ENCODE measurements at regions not wholly inside any gene's neighbourhood (a gene's known extent, or its start where the extent isn't known, plus 50 kb on each side); places are given as distances from the start of the nearest gene placed in this dataset.
A peak's percentile ranks its signal among the peaks of the same experiment; 100 is the strongest.

DNA sequence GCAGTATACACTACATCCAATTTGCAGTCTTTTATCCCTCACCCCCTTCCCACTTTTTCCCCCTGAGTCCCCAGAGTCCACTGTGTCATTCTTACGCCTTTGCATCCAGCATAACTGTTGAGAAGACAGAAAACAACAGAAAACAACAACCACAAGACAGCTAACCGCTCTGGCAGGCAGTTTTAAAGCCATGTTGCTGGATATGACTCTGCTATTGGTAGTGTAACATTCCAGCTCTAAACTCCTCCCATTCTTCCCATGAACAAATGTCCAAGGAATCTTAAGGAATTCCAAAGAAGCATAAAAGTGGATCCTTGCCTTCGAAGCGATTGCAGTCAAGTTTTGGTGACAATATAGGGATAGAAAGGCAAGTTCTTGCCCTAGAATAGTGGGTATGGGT, 599.1 kb downstream of the NYAP2 start:
- no peaks in the 10 kb centered on the region for H3K36me3 Mint-ChIP-seq (ENCODE audit: low read depth)
- no peak overlapping the region for H3K4me3 Mint-ChIP-seq
- no peak overlapping the region for H3K27ac Mint-ChIP-seq
- H3K4me1 Mint-ChIP-seq = peaks cover 7% of the 10 kb centered on the region
- TF ChIP-seq, protein P1, sequence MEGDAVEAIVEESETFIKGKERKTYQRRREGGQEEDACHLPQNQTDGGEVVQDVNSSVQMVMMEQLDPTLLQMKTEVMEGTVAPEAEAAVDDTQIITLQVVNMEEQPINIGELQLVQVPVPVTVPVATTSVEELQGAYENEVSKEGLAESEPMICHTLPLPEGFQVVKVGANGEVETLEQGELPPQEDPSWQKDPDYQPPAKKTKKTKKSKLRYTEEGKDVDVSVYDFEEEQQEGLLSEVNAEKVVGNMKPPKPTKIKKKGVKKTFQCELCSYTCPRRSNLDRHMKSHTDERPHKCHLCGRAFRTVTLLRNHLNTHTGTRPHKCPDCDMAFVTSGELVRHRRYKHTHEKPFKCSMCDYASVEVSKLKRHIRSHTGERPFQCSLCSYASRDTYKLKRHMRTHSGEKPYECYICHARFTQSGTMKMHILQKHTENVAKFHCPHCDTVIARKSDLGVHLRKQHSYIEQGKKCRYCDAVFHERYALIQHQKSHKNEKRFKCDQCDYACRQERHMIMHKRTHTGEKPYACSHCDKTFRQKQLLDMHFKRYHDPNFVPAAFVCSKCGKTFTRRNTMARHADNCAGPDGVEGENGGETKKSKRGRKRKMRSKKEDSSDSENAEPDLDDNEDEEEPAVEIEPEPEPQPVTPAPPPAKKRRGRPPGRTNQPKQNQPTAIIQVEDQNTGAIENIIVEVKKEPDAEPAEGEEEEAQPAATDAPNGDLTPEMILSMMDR (IDR thresholded peaks at IDR 0.05; ENCODE audit: unreplicated experiment in 3 of 3) = no peak
- no peaks in the 10 kb centered on the region for H3K27me3 Mint-ChIP-seq (ENCODE audit: low read depth)
- H3K9me3 Mint-ChIP-seq = no peaks in the 10 kb centered on the region

GRCh38 chr2:225998116-225998515, 598.6 kb downstream of the NYAP2 start:
- H3K4me3 Mint-ChIP-seq = no peak overlapping the region
- H3K4me1 Mint-ChIP-seq = peaks cover 10% of the 10 kb centered on the region
- H3K36me3 Mint-ChIP-seq (ENCODE audit: low read depth) = no peaks in the 10 kb centered on the region
- H3K9me3 Mint-ChIP-seq = no peaks in the 10 kb centered on the region
- H3K27me3 Mint-ChIP-seq (ENCODE audit: low read depth) = no peaks in the 10 kb centered on the region
- no peak overlapping the region for H3K27ac Mint-ChIP-seq
- TF ChIP-seq, protein P1 (IDR thresholded peaks at IDR 0.05; ENCODE audit: unreplicated experiment in 3 of 3) = no peak

GRCh38 chr2:225996462-225996828, 596.9 kb downstream of the NYAP2 start:
- TF ChIP-seq, protein P1 (IDR thresholded peaks at IDR 0.05; ENCODE audit: unreplicated experiment in 3 of 3) = no peak
- no peak overlapping the region for H3K27ac Mint-ChIP-seq
- H3K4me3 Mint-ChIP-seq = no peak overlapping the region

DNA sequence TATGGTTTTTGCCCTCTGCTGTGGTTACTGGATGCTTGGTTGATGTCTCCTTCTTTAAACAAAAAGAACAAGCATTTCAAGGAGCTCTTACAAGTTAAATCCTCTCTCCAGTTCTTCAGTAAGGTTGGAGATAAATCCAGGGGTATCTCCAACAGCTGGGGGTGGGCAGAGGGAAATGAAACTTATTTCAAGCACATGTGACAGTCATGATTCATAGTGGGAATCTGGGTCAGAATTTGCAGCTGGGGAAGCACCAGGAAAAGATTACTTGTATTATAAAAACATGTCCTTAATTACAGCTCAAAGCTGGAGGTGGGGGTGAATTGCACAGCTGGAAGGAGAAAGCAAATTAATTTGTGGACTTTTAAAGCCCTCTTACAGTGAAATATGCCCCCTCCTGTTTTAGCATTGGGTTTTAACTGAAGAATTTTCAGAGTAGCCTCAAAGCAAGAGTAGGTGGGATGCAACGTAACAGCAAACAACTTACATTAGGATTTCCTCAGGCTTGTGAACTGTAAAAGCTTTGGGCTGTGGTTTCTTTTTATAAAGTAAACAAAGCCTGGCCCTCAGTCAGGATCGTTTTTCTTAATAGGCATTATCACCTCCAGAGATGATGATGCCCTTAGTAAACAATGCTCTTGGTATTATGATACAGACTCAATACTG, 596.4 kb downstream of the NYAP2 start:
- H3K27me3 Mint-ChIP-seq (ENCODE audit: low read depth) = no peaks in the 10 kb centered on the region
- H3K9me3 Mint-ChIP-seq = no peaks in the 10 kb centered on the region
- no peak overlapping the region for H3K4me3 Mint-ChIP-seq
- TF ChIP-seq, protein P1 (IDR thresholded peaks at IDR 0.05; ENCODE audit: unreplicated experiment in 3 of 3) = no peak
- H3K36me3 Mint-ChIP-seq (ENCODE audit: low read depth) = no peaks in the 10 kb centered on the region
- H3K27ac Mint-ChIP-seq = peak overlapping the region; percentile 58 to 66 (median 65)
- peaks cover 10% of the 10 kb centered on the region for H3K4me1 Mint-ChIP-seq

More at GRCh38 chr2:225996462-225996828, 596.9 kb downstream of the NYAP2 start:
- no peaks in the 10 kb centered on the region for H3K9me3 Mint-ChIP-seq
- peaks cover 10% of the 10 kb centered on the region for H3K4me1 Mint-ChIP-seq
- H3K36me3 Mint-ChIP-seq (ENCODE audit: low read depth) = no peaks in the 10 kb centered on the region
- no peaks in the 10 kb centered on the region for H3K27me3 Mint-ChIP-seq (ENCODE audit: low read depth)

GRCh38 chr2:225994748-225995405, 595.4 kb downstream of the NYAP2 start:
- H3K4me1 Mint-ChIP-seq = peaks cover 10% of the 10 kb centered on the region
- peak overlapping the region in 1 of 3 experiments; percentile 65 for H3K27ac Mint-ChIP-seq
- TF ChIP-seq, protein P1 (IDR thresholded peaks at IDR 0.05; ENCODE audit: unreplicated experiment in 3 of 3) = no peak
- no peaks in the 10 kb centered on the region for H3K27me3 Mint-ChIP-seq (ENCODE audit: low read depth)
- no peak overlapping the region for H3K4me3 Mint-ChIP-seq
- no peaks in the 10 kb centered on the region for H3K9me3 Mint-ChIP-seq
- H3K36me3 Mint-ChIP-seq (ENCODE audit: low read depth) = no peaks in the 10 kb centered on the region

- Mint-ChIP-seq H3K9me3 (no peaks in the 10 kb centered on the region), H3K4me3 (no peak overlapping the region), H3K36me3 (ENCODE audit: low read depth) (no peaks in the 10 kb centered on the region), H3K4me1 (peaks cover 10% of the 10 kb centered on the region), H3K27me3 (ENCODE audit: low read depth) (no peaks in the 10 kb centered on the region), H3K27ac (peak overlapping the region in 2 of 3 experiments; percentile 3 to 21)
- TF ChIP-seq, protein P1 (IDR thresholded peaks at IDR 0.05; ENCODE audit: unreplicated experiment in 3 of 3) = no peak
Measured at GRCh38 chr2:225993430-225993829, 593.9 kb downstream of the NYAP2 start.

Data from nephron (organoid).